DOHH2 (cell line): ENCODE measurements at regions not wholly inside any gene's neighbourhood (a gene's known extent, or its start where the extent isn't known, plus 50 kb on each side); places are given as distances from the start of the nearest gene placed in this dataset.

Experiments
- H3F3A ChIP-seq: fragments of 200-600 bp; sonication (generic), shearing (Covaris generic); 2 replicates; pipeline ENCODE4 v1.6.0; 2016; ENCODE audit warnings: antibody characterized with exemption, mild to moderate bottlenecking; ENCODE audit not compliant: control insufficient read depth, insufficient read depth
- H3K27ac ChIP-seq: fragments of 200-600 bp; sonication (generic); 2 replicates; pipeline ENCODE4 v1.5.1; 2014; ENCODE audit warnings: low read depth, mild to moderate bottlenecking, low read length, moderate library complexity
- H3K27me3 ChIP-seq: fragments of 200-600 bp; sonication (generic); 2 replicates; pipeline ENCODE4 v1.6.1; 2014; ENCODE audit warnings: mild to moderate bottlenecking, low read length, mixed read lengths; ENCODE audit not compliant: control insufficient read depth
- H3K36me3 ChIP-seq: fragments of 200-600 bp; sonication (generic); 2 replicates; pipeline ENCODE4 v1.6.1; 2014; ENCODE audit warnings: mild to moderate bottlenecking, low read length, moderate library complexity, mixed read lengths; ENCODE audit not compliant: control insufficient read depth
- H3K4me1 ChIP-seq: fragments of 200-600 bp; sonication (generic); 2 replicates; pipeline ENCODE4 v1.6.1; 2014; ENCODE audit warnings: mild to moderate bottlenecking, low read length, mixed read lengths; ENCODE audit not compliant: control insufficient read depth
- H3K4me2 ChIP-seq: fragments of 200-600 bp; sonication (generic); 2 replicates; pipeline ENCODE4 v1.6.0; 2014; ENCODE audit warnings: mild to moderate bottlenecking, low read length, moderate library complexity
- H3K4me3 ChIP-seq: fragments of 200-600 bp; sonication (generic); 2 replicates; pipeline ENCODE4 v1.5.1; 2014; ENCODE audit warnings: mild to moderate bottlenecking, low read length, mixed read lengths
- H3K79me2 ChIP-seq: fragments of 200-600 bp; sonication (generic); 2 replicates; pipeline ENCODE4 v1.6.1; 2014; ENCODE audit warnings: mild to moderate bottlenecking, low read length, mixed read lengths; ENCODE audit not compliant: control insufficient read depth
- H3K9me2 ChIP-seq: fragments of 200-600 bp; sonication (generic); replicated peaks from 2 replicates; pipeline ENCODE4 v1.6.1; 2014; ENCODE audit warnings: mild to moderate bottlenecking, low read length, mixed read lengths; ENCODE audit not compliant: control insufficient read depth
- H3K9me3 ChIP-seq: fragments of 200-600 bp; sonication (generic); 2 replicates; pipeline ENCODE4 v1.6.1; 2014; ENCODE audit warnings: antibody characterized with exemption, low read length, mixed read lengths; ENCODE audit not compliant: control insufficient read depth, insufficient read depth
- H4K20me1 ChIP-seq: fragments of 200-600 bp; sonication (generic); 2 replicates; pipeline ENCODE4 v1.6.0; 2014; ENCODE audit warnings: low read depth, mild to moderate bottlenecking, antibody characterized with exemption, low read length, moderate library complexity; ENCODE audit not compliant: control insufficient read depth, insufficient read depth
- EZH2phosphoT487 ChIP-seq: fragments of 200-600 bp; sonication (generic); IDR thresholded peaks from 2 replicates; pipeline ENCODE4 v1.6.1; 2017; ENCODE audit warnings: borderline replicate concordance, mild to moderate bottlenecking, antibody characterized with exemption, low read length, moderate library complexity, mixed read lengths
- TF ChIP-seq, protein P1 (sequence below): fragments of 200-600 bp; sonication (generic); IDR thresholded peaks from one replicate; pipeline ENCODE4 v1.5.1; 2014; ENCODE audit warnings: antibody characterized with exemption, mild to moderate bottlenecking, low read depth, low read length; ENCODE audit not compliant: poor library complexity, severe bottlenecking

DNA sequence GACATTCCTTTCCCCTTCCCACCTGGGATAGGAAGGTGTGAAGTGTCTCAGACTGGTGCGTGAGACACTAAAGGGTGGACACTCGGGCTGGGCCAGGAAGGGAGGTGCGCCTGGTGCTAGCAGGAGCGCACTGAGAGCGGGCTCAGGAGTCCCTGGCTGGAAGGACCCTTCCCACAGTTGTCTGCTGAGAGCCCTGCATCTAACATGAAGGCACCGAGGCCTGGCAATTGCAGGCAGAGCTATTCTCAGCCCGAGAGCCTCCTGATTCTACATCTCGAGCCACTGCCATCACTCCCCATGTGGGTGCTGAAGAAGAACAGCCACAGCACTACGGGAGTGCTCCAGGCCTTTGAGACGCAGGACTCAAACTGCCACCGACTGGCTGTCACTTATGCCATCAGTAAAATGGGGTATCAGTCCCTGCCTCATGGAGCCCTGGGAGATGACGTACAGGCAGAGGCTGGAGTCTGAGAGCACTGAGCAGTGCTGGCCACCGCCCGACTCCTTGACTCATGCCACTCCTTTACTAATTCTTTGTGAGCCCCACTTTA lies 159.4 kb downstream of the KLF13 start:
- peaks cover 23% of the 10 kb centered on the region for H3K4me1 ChIP-seq
- no peaks in the 10 kb centered on the region for H3K9me2 ChIP-seq
- H3K27me3 ChIP-seq, result peaks cover 18% of the 10 kb centered on the region
- no peak overlapping the region for H3K4me3 ChIP-seq
- H3K27ac ChIP-seq, result no peak overlapping the region
- H4K20me1 ChIP-seq, result no peaks in the 10 kb centered on the region
- H3K4me2 ChIP-seq, result no peak overlapping the region
- H3F3A ChIP-seq, result peaks cover 4% of the 10 kb centered on the region; the same call in 1 of the 2 replicates
- H3K9me3 ChIP-seq, result peaks cover 4% of the 10 kb centered on the region
- no peak for TF ChIP-seq EZH2phosphoT487
- TF ChIP-seq, protein P1, sequence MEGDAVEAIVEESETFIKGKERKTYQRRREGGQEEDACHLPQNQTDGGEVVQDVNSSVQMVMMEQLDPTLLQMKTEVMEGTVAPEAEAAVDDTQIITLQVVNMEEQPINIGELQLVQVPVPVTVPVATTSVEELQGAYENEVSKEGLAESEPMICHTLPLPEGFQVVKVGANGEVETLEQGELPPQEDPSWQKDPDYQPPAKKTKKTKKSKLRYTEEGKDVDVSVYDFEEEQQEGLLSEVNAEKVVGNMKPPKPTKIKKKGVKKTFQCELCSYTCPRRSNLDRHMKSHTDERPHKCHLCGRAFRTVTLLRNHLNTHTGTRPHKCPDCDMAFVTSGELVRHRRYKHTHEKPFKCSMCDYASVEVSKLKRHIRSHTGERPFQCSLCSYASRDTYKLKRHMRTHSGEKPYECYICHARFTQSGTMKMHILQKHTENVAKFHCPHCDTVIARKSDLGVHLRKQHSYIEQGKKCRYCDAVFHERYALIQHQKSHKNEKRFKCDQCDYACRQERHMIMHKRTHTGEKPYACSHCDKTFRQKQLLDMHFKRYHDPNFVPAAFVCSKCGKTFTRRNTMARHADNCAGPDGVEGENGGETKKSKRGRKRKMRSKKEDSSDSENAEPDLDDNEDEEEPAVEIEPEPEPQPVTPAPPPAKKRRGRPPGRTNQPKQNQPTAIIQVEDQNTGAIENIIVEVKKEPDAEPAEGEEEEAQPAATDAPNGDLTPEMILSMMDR, result no peak
- H3K79me2 ChIP-seq, result no peaks in the 10 kb centered on the region
- no peaks in the 10 kb centered on the region for H3K36me3 ChIP-seq

DNA sequence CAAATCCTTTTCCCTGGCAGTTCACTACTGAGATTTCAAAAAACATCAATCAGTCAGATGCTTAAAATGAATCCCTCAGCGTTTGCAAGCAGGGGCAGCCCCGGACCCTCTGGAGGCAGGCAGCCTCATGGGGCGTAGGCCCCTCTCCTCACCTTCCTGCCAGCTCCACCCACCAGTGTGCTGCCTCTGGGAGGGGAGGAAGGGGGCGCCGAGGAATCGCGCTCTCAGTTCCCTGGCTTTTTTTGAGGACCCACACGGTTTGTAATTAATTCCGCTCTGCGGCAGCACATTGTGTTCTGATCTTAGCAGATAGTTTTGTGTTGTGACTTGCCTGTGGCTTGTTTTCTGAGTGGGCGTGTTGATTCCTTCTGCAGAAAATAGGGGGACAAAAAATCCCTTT lies 159.9 kb downstream of the KLF13 start:
- Histone ChIP-seq H3F3A (no peaks in the 10 kb centered on the region), H3K79me2 (no peaks in the 10 kb centered on the region), H3K4me1 (peaks cover 23% of the 10 kb centered on the region), H3K27me3 (peaks cover 18% of the 10 kb centered on the region), H3K4me3 (no peak overlapping the region), H3K36me3 (no peaks in the 10 kb centered on the region), H3K27ac (no peak overlapping the region), H4K20me1 (no peaks in the 10 kb centered on the region), H3K4me2 (no peak overlapping the region), H3K9me3 (peaks cover 9% of the 10 kb centered on the region), H3K9me2 (no peaks in the 10 kb centered on the region)
- TF ChIP-seq, protein P1, result no peak
- no peak for TF ChIP-seq EZH2phosphoT487

DNA sequence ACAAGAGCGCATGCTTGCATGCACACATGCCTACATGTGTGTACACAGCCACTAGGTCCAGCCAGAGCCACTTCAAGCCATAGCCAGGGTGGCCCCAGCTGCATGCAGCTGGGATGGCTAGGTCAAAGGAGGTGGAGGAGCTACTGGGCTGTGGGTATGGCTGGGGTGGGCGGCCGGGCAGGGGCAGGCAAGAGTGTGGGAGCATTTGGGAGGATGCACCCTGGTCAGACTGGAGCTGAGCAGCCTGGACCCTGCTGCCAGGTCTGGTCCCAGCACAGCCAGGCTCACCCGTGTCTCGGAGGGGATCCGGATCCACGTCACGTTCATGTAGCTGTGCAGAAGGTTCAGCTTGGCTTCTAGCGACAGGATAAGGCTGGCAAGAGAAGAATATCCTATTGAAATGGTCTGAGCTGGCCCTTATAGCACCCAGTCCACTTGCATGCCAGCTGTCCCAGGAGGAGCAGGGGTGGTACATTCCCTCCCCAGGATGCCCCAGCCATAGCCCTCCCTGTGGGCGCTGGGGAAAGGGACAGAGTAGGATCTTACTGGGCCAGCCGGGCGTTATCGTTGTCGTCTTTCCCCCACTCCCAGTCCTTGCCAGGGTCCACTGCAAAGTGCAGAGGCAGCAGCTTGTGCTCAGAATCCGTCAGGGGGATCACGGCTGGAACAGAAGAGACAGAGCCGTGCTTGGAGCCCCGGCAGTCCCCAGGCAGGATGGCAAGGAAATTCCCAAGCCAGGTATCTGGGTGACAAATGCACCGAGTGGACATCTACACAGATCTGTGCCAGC lies 160.5 kb downstream of the KLF13 start:
- Histone ChIP-seq H3K9me2 (no peaks in the 10 kb centered on the region), H3K27ac (no peak overlapping the region), H3K27me3 (peaks cover 14% of the 10 kb centered on the region), H3K4me2 (no peak overlapping the region), H3K36me3 (no peaks in the 10 kb centered on the region), H3F3A (no peaks in the 10 kb centered on the region), H3K4me3 (no peak overlapping the region), H3K9me3 (peaks cover 13% of the 10 kb centered on the region), H3K79me2 (no peaks in the 10 kb centered on the region), H4K20me1 (no peaks in the 10 kb centered on the region), H3K4me1 (peaks cover 23% of the 10 kb centered on the region)
- TF ChIP-seq EZH2phosphoT487, result no peak
- TF ChIP-seq, protein P1, result no peak
